Fibroblast of mammary gland (primary cell): ENCODE measurements at regions not wholly inside any gene's neighbourhood (a gene's known extent, or its start where the extent isn't known, plus 50 kb on each side); places are given as distances from the start of the nearest gene placed in this dataset.

Experiments
- DNase-seq: peaks from one replicate; pipeline ENCODE4 v3.0.0-alpha.2; 2010; ENCODE audit warnings: low read depth
- H3K4me3 ChIP-seq: 2 replicates; pipeline ENCODE4 v1.5.1; 2011; ENCODE audit warnings: low read depth, mild to moderate bottlenecking, low read length, moderate library complexity; ENCODE audit not compliant: control insufficient read depth
- TF ChIP-seq, protein P1 (sequence below): conservative IDR thresholded peaks from 2 replicates; pipeline ENCODE4 v1.5.1; 2011; ENCODE audit warnings: low read depth, low read length, inconsistent platforms; ENCODE audit not compliant: control insufficient read depth, insufficient read depth

DNA sequence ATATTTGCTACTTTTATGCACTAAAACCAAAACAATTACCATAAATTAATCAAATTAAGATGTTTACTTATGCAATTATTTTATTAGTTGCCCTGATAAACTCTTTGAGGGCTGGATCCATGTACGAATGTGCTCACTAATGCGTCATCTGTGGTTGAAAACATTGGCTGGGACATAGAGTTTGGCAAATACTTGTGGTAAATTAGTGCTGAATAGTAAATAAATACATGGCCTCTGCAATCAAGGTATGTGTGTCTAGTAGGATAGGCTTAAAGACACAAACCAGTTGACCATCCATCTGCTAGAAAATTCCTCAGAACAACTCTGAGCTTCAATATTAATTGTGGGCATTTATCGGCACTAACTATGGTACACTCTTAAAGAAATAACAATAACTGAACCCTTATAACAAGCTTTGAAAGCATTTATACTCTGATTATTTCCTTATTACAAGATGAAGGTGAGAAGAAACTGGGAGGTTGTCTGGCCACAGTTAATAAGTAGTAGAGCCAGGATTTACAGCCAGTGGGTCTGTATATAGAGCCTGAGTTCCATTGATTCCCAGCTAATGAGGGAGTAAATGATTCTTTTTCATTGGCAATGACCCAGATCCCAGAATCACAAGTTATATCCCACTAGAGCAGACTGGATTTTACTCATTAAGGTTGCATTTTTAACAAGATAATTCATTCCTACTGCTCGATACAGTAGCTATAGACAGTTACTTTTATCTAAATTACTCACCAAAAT, 169.5 kb upstream of the CNTN6 start:
- no peak for DNase-seq
- H3K4me3 ChIP-seq, result no peak overlapping the region
- TF ChIP-seq, protein P1, sequence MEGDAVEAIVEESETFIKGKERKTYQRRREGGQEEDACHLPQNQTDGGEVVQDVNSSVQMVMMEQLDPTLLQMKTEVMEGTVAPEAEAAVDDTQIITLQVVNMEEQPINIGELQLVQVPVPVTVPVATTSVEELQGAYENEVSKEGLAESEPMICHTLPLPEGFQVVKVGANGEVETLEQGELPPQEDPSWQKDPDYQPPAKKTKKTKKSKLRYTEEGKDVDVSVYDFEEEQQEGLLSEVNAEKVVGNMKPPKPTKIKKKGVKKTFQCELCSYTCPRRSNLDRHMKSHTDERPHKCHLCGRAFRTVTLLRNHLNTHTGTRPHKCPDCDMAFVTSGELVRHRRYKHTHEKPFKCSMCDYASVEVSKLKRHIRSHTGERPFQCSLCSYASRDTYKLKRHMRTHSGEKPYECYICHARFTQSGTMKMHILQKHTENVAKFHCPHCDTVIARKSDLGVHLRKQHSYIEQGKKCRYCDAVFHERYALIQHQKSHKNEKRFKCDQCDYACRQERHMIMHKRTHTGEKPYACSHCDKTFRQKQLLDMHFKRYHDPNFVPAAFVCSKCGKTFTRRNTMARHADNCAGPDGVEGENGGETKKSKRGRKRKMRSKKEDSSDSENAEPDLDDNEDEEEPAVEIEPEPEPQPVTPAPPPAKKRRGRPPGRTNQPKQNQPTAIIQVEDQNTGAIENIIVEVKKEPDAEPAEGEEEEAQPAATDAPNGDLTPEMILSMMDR, result no peak

DNA sequence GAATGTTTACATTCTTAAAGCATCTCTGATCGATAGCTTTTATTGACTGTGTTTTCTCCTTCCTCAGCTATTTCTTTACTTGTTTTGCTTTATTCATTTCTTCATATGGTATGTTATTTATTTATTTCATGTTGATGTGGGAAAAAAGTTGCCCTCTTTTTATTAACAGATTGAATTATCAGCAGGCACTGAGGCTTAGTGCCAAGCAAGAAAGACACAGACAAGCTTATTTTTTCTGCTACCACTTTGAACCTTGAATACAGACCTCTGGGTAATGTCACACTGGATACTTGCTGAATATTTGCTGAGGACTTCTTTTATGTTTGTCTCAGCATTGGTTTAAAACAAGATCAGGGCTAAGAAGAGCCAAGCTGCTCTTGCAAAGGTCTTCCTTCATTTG, 162.0 kb upstream of the CNTN6 start:
- no peak for DNase-seq
- H3K4me3 ChIP-seq, result no peak overlapping the region
- TF ChIP-seq, protein P1, result no peak

DNA sequence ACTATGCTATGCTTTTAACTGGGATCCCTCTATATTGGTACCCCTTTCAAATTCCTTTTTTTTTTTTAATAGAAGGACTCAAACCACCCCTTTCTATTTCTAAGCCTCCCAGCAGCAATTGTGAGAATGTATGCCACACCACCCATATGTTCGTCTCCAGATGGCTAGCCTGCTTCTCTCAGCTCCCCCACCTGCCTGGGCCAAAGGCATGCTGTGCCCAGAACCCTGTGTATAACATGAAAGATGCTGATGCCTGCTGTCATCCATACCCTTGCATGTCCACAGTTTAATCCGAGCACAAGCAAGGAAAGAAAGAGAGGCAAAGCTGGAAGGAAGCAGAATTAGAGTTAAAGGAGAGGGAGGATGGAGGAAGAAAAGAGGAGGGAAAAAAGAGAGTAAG, 159.5 kb upstream of the CNTN6 start:
- TF ChIP-seq, protein P1, result no peak
- no peak for DNase-seq
- H3K4me3 ChIP-seq, result no peak overlapping the region

- TF ChIP-seq, protein P1, result no peak
These were observed 148.0 kb upstream of the CNTN6 start for GRCh38 chr3:944786-945185.

DNA sequence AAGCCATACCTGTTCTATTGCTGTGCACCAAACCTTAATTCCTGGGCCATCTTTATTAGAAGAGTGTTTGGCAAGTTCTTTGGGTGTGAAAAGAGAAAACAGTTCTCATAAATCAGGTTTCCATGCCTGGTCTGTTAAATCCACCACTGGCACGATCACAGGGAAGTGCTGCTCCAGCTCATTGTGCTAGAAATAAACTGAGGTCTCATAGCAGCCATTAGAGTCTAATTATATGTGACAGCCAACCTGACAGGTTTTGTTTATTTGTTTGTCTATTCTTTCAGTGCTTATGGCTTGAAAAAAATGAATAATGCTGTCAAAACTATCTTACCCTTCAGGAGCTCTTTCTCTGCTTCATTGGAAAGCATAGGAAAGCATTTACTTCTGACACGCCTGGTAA, 147.1 kb upstream of the CNTN6 start:
- DNase-seq, result no peak
- no peak overlapping the region for H3K4me3 ChIP-seq
- TF ChIP-seq, protein P1, result no peak

More at GRCh38 chr3:944786-945185, 148.0 kb upstream of the CNTN6 start:
- no peak for DNase-seq
- no peak overlapping the region for H3K4me3 ChIP-seq

DNA sequence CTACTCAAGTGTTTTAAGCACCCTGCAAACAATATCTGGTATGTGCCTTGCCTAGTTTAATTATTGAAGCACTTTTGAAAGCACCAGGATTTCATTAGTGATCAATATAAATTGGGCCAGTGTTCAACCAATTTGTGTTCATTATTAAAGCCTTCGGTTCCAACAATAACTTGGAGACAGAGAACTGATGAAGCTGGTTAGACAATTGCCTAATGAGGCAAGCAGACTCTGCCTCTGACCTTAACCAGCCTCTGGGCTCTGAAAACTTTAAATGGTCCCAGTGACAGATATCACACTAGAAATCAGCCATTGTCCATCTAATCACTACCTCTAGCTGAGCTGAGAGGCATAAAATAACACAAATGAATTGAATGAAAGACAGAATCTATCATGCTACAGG, 139.9 kb upstream of the CNTN6 start:
- TF ChIP-seq, protein P1, result no peak
- no peak overlapping the region for H3K4me3 ChIP-seq
- DNase-seq, result no peak
